HFFc6 (cell line): ENCODE measurements at regions not wholly inside any gene's neighbourhood (a gene's known extent, or its start where the extent isn't known, plus 50 kb on each side); places are given as distances from the start of the nearest gene placed in this dataset.
A peak's percentile ranks its signal among the peaks of the same experiment; 100 is the strongest.

ENCODE experiments used
- DNase-seq: peaks from one replicate; pipeline ENCODE4 v3.0.0-alpha.2; 2018
- H3K27ac Mint-ChIP-seq: 2 replicates; pipeline ENCODE4 v1.8.0; 2020; ENCODE audit warnings: mild to moderate bottlenecking, mixed read lengths
- H3K27me3 Mint-ChIP-seq: 2 replicates; pipeline ENCODE4 v1.8.0; 2021; ENCODE audit warnings: mild to moderate bottlenecking, moderate library complexity, mixed read lengths; ENCODE audit not compliant: insufficient read depth
- H3K36me3 Mint-ChIP-seq: 2 replicates; pipeline ENCODE4 v1.8.0; 2021; ENCODE audit warnings: low read depth, mixed read lengths
- H3K4me1 Mint-ChIP-seq: 2 replicates; pipeline ENCODE4 v1.8.0; 2020; ENCODE audit warnings: low read depth, mixed read lengths
- H3K4me3 Mint-ChIP-seq: 2 replicates; pipeline ENCODE4 v1.8.0; 2020; ENCODE audit warnings: mild to moderate bottlenecking, moderate library complexity, mixed read lengths
- H3K9me3 Mint-ChIP-seq: 2 replicates; pipeline ENCODE4 v1.8.0; 2020; ENCODE audit warnings: mild to moderate bottlenecking, mixed read lengths
- CTCF ChIP-seq: fragments of 200-600 bp; sonication (generic); IDR thresholded peaks from 2 replicates; pipeline ENCODE4 v1.5.0; 2021; ENCODE audit warnings: antibody characterized with exemption, mild to moderate bottlenecking

- Mint-ChIP-seq H3K4me3 (peak overlapping the region; percentile 71), H3K4me1 (peaks cover 10% of the 10 kb centered on the region; the same call in 1 of the 2 replicates)
Measured at GRCh38 chr10:60572511-60573194, 183.0 kb upstream of the ANK3 start.

GRCh38 chr10:60570896-60571295, 181.2 kb upstream of the ANK3 start:
- H3K9me3 Mint-ChIP-seq = no peaks in the 10 kb centered on the region
- no peak overlapping the region for H3K4me3 Mint-ChIP-seq
- peaks cover 12% of the 10 kb centered on the region for H3K27me3 Mint-ChIP-seq

More at GRCh38 chr10:60572511-60573194, 183.0 kb upstream of the ANK3 start:
- Mint-ChIP-seq H3K9me3 (no peaks in the 10 kb centered on the region), H3K27me3 (peaks cover 18% of the 10 kb centered on the region), H3K27ac (no peak overlapping the region), H3K36me3 (no peaks in the 10 kb centered on the region)
- DNase-seq = no peak
- TF ChIP-seq CTCF = no peak

GRCh38 chr10:60570272-60570865, 180.7 kb upstream of the ANK3 start:
- Mint-ChIP-seq H3K27me3 (peaks cover 12% of the 10 kb centered on the region), H3K4me3 (no peak overlapping the region), H3K27ac (no peak overlapping the region), H3K4me1 (peaks cover 10% of the 10 kb centered on the region; the same call in 1 of the 2 replicates), H3K36me3 (no peaks in the 10 kb centered on the region), H3K9me3 (no peaks in the 10 kb centered on the region)
- TF ChIP-seq CTCF = no peak
- no peak for DNase-seq

More at GRCh38 chr10:60570896-60571295, 181.2 kb upstream of the ANK3 start:
- DNase-seq = no peak
- Mint-ChIP-seq H3K27ac (no peak overlapping the region), H3K36me3 (no peaks in the 10 kb centered on the region), H3K4me1 (peaks cover 10% of the 10 kb centered on the region; the same call in 1 of the 2 replicates)
- no peak for TF ChIP-seq CTCF

GRCh38 chr10:60569681-60570080, 180.0 kb upstream of the ANK3 start:
- peaks cover 10% of the 10 kb centered on the region; the same call in 1 of the 2 replicates for H3K4me1 Mint-ChIP-seq
- TF ChIP-seq CTCF = no peak
- H3K9me3 Mint-ChIP-seq = no peaks in the 10 kb centered on the region

GRCh38 chr10:60566096-60566495, 176.4 kb upstream of the ANK3 start:
- H3K27me3 Mint-ChIP-seq = peaks cover 4% of the 10 kb centered on the region

More at GRCh38 chr10:60569681-60570080, 180.0 kb upstream of the ANK3 start:
- H3K36me3 Mint-ChIP-seq = no peaks in the 10 kb centered on the region
- no peak for DNase-seq
- no peak overlapping the region for H3K4me3 Mint-ChIP-seq
- H3K27ac Mint-ChIP-seq = no peak overlapping the region
- H3K27me3 Mint-ChIP-seq = peaks cover 12% of the 10 kb centered on the region

More at GRCh38 chr10:60566096-60566495, 176.4 kb upstream of the ANK3 start:
- no peak for DNase-seq
- Mint-ChIP-seq H3K27ac (no peak overlapping the region), H3K36me3 (no peaks in the 10 kb centered on the region), H3K4me3 (no peak overlapping the region), H3K4me1 (no peaks in the 10 kb centered on the region), H3K9me3 (no peaks in the 10 kb centered on the region)
- no peak for TF ChIP-seq CTCF
